Stimulated activated CD4-positive, alpha-beta T cell treated with anti-CD3 and anti-CD28 coated beads, Interleukin-4, amount 100 ng/mL, for 1 hour (primary cell): ENCODE measurements at regions not wholly inside any gene's neighbourhood (a gene's known extent, or its start where the extent isn't known, plus 50 kb on each side); places are given as distances from the start of the nearest gene placed in this dataset.

Experiments
- DNase-seq: peaks from one replicate; pipeline ENCODE4 v3.0.0-alpha.2; 2020

- DNase-seq: no peak
Measured at GRCh38 chr1:17933971-17934370, 173.6 kb upstream of the IGSF21 start.

- DNase-seq: no peak
Measured at GRCh38 chr1:17935230-17935629, 172.4 kb upstream of the IGSF21 start.

GRCh38 chr1:17941431-17942189, 166.0 kb upstream of the IGSF21 start:
- DNase-seq: no peak

- DNase-seq: no peak
Measured at GRCh38 chr1:17943506-17943905, 164.1 kb upstream of the IGSF21 start.

GRCh38 chr1:17944646-17945045, 163.0 kb upstream of the IGSF21 start:
- DNase-seq: no peak

GRCh38 chr1:17946434-17946833, 161.2 kb upstream of the IGSF21 start:
- DNase-seq: no peak

- DNase-seq: no peak
Measured at GRCh38 chr1:17948594-17948993, 159.0 kb upstream of the IGSF21 start.

GRCh38 chr1:17949511-17949910, 158.1 kb upstream of the IGSF21 start:
- no peak for DNase-seq

- no peak for DNase-seq
Measured at GRCh38 chr1:17950728-17951127, 156.9 kb upstream of the IGSF21 start.

- DNase-seq: no peak
Measured at GRCh38 chr1:17952506-17952905, 155.1 kb upstream of the IGSF21 start.

GRCh38 chr1:17953921-17954320, 153.7 kb upstream of the IGSF21 start:
- DNase-seq: no peak

GRCh38 chr1:17955302-17956285, 152.0 kb upstream of the IGSF21 start:
- DNase-seq: no peak

GRCh38 chr1:17957588-17958267, 149.9 kb upstream of the IGSF21 start:
- DNase-seq: no peak

- no peak for DNase-seq
Measured at GRCh38 chr1:17958704-17959103, 148.9 kb upstream of the IGSF21 start.

- no peak for DNase-seq
Measured at GRCh38 chr1:17963513-17963912, 144.1 kb upstream of the IGSF21 start.

- DNase-seq: no peak
Measured at GRCh38 chr1:17965515-17966100, 142.0 kb upstream of the IGSF21 start.

- no peak for DNase-seq
Measured at GRCh38 chr1:17966341-17966740, 141.3 kb upstream of the IGSF21 start.

- no peak for DNase-seq
Measured at GRCh38 chr1:17967623-17968255, 139.9 kb upstream of the IGSF21 start.

- no peak for DNase-seq
Measured at GRCh38 chr1:17970757-17971156, 136.8 kb upstream of the IGSF21 start.

GRCh38 chr1:17973694-17974093, 133.9 kb upstream of the IGSF21 start:
- no peak for DNase-seq

- DNase-seq: no peak
Measured at GRCh38 chr1:17976854-17977253, 130.7 kb upstream of the IGSF21 start.

- DNase-seq: no peak
Measured at GRCh38 chr1:17978016-17978415, 129.6 kb upstream of the IGSF21 start.
